ENCODE measurements at regions not wholly inside any gene's neighbourhood (a gene's known extent, or its start where the extent isn't known, plus 50 kb on each side); places are given as distances from the start of the nearest gene placed in this dataset.

DNA sequence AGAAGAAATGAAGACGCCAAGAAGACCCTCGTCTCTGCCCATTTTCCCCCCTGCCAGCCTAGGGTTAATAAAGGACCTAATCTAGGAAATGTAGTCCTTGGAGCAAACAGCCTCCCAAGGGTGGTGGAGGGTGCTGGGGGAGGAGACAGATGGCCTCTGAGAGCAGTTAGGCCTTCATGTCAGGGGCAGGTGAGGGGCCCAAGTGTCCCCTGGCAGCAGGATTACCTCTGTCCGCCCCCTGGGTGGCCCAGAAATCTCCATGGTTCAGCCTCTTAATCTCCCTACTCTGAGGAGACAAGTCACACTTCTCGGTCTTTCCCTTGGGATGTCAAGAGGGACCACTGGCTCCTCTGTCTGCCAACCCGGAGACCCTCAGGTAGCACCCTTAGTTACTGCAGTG, 365.4 kb upstream of the TNRC6C start:
- no peak for TF ChIP-seq EGR1 (IDR thresholded peaks at IDR 0.05)
- TF ChIP-seq TEAD4 (IDR thresholded peaks at IDR 0.05), result no peak
- no peak for TF ChIP-seq RAD21 (IDR thresholded peaks at IDR 0.05; ENCODE audit: low read depth)
- TF ChIP-seq EP300 (IDR thresholded peaks at IDR 0.05; ENCODE audit: borderline replicate concordance), result no peak
- no peak for TF ChIP-seq TAF1 (IDR thresholded peaks at IDR 0.05; ENCODE audit: low read depth)
- TF ChIP-seq CEBPB (IDR thresholded peaks at IDR 0.05), result no peak
- TF ChIP-seq, protein P1, sequence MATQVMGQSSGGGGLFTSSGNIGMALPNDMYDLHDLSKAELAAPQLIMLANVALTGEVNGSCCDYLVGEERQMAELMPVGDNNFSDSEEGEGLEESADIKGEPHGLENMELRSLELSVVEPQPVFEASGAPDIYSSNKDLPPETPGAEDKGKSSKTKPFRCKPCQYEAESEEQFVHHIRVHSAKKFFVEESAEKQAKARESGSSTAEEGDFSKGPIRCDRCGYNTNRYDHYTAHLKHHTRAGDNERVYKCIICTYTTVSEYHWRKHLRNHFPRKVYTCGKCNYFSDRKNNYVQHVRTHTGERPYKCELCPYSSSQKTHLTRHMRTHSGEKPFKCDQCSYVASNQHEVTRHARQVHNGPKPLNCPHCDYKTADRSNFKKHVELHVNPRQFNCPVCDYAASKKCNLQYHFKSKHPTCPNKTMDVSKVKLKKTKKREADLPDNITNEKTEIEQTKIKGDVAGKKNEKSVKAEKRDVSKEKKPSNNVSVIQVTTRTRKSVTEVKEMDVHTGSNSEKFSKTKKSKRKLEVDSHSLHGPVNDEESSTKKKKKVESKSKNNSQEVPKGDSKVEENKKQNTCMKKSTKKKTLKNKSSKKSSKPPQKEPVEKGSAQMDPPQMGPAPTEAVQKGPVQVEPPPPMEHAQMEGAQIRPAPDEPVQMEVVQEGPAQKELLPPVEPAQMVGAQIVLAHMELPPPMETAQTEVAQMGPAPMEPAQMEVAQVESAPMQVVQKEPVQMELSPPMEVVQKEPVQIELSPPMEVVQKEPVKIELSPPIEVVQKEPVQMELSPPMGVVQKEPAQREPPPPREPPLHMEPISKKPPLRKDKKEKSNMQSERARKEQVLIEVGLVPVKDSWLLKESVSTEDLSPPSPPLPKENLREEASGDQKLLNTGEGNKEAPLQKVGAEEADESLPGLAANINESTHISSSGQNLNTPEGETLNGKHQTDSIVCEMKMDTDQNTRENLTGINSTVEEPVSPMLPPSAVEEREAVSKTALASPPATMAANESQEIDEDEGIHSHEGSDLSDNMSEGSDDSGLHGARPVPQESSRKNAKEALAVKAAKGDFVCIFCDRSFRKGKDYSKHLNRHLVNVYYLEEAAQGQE (IDR thresholded peaks at IDR 0.05; ENCODE audit: low read depth), result no peak
- no peak for TF ChIP-seq YY1 (IDR thresholded peaks at IDR 0.05; ENCODE audit: low read depth)
- TF ChIP-seq FOXM1 (IDR thresholded peaks at IDR 0.05; ENCODE audit: borderline replicate concordance, low read depth), result no peak
- TF ChIP-seq NFIC (IDR thresholded peaks at IDR 0.05), result no peak
- no peak for TF ChIP-seq TCF12 (IDR thresholded peaks at IDR 0.05; ENCODE audit: low read depth)
- TF ChIP-seq, protein P2, sequence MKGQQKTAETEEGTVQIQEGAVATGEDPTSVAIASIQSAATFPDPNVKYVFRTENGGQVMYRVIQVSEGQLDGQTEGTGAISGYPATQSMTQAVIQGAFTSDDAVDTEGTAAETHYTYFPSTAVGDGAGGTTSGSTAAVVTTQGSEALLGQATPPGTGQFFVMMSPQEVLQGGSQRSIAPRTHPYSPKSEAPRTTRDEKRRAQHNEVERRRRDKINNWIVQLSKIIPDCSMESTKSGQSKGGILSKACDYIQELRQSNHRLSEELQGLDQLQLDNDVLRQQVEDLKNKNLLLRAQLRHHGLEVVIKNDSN (IDR thresholded peaks at IDR 0.05), result no peak
- TF ChIP-seq, protein P3, sequence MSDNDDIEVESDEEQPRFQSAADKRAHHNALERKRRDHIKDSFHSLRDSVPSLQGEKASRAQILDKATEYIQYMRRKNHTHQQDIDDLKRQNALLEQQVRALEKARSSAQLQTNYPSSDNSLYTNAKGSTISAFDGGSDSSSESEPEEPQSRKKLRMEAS (IDR thresholded peaks at IDR 0.05), result no peak

DNA sequence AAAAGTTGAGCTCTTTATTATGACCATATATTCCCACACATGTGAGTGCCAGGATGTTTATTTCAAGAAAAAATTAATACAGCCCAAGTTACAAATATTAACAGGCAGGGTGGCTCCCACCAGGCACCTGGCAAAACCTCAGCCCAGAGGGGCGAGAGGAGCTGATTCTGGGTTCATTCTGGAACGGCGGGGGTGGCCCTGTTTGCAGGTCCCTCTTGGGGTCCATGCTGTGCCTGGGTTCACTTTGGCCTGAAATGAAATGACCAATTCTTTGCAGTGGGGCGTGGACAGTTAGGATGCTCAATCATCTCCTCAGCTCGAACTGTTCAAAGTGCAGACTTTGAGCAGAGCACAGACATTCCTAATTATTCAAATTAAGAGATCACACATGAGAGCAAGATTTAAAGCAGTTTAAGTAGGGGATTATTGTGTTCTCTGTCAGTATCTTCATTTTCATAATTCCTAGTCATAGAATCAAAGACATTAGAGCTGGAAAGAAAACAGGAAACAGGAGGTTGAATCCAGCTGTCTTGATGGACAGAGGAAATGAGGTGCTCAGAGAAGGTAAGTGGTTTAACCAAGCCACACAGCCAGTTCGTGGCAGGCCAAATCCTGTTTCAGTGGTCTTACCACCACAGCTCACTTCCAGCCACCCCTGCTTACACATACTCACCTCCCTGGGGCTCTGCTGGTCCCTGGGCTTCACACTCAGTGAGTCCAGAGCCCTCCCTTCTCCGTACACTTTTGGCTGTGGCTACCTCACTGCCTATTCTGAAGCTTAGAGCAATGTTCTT, 363.9 kb upstream of the TNRC6C start:
- TF ChIP-seq TAF1 (IDR thresholded peaks at IDR 0.05; ENCODE audit: low read depth) (no peak), EP300 (IDR thresholded peaks at IDR 0.05; ENCODE audit: borderline replicate concordance) (no peak), EGR1 (IDR thresholded peaks at IDR 0.05) (no peak), CREB1 (IDR thresholded peaks at IDR 0.05; ENCODE audit: low read depth) (no peak), RAD21 (IDR thresholded peaks at IDR 0.05; ENCODE audit: low read depth) (no peak), CEBPB (IDR thresholded peaks at IDR 0.05) (no peak), TEAD4 (IDR thresholded peaks at IDR 0.05) (no peak), NFIC (IDR thresholded peaks at IDR 0.05) (no peak)
- TF ChIP-seq, protein P2 (IDR thresholded peaks at IDR 0.05), result no peak
- TF ChIP-seq, protein P1 (IDR thresholded peaks at IDR 0.05; ENCODE audit: low read depth), result no peak

DNA sequence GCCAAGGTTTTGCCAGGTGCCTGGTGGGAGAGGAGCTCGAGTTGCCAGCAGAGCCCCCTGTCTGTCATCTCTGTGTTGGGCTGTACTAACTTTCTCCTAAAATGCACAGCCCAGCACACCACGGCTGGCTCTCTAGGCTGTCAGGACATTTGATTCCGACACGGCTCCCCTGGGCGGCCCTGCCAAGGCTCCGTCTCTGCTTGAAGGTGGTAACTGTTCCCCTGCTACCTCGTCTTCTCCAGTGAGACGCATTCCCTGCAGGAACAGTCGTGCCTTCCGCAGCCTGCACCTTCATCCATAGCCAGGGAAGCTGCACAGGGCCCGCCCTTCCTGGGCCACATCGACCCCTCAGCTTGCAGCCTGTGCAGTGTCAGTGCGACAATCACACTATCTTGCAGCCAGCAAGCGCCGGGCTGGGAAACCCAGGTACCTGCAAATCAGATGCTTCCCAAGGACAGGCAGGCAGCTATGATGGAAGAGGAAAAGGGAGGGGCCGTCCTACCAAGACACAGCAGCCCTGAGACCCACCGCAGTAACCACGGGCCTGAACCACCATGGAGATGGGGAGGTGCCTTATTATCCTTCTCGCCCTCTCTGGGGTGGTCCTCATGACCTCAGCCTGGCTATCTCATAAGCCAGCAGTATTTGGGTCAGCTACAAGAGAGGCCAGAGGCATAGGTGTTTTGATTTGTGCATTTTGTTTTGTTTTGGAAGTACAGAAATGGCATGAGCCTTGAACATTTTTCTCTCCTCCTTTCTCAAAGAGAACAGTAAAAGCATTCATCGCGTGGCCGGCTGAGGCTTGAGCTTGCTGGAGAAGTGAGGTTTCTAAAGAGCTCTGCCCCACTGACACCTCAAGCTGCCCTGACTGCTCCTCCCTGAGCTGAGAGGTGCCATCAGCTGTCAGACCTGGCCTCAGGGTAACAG, 361.7 kb upstream of the TNRC6C start:
- TF ChIP-seq EGR1 (IDR thresholded peaks at IDR 0.05), result no peak
- TF ChIP-seq TAF1 (IDR thresholded peaks at IDR 0.05; ENCODE audit: low read depth), result no peak
- TF ChIP-seq, protein P3 (IDR thresholded peaks at IDR 0.05), result no peak
- no peak for TF ChIP-seq RAD21 (IDR thresholded peaks at IDR 0.05; ENCODE audit: low read depth)
- TF ChIP-seq ZBTB7A (IDR thresholded peaks at IDR 0.05; ENCODE audit: low read depth), result no peak
- TF ChIP-seq NFIC (IDR thresholded peaks at IDR 0.05), result no peak
- no peak for TF ChIP-seq EP300 (IDR thresholded peaks at IDR 0.05; ENCODE audit: borderline replicate concordance)
- TF ChIP-seq CEBPB (IDR thresholded peaks at IDR 0.05), result no peak
- no peak for TF ChIP-seq TCF12 (IDR thresholded peaks at IDR 0.05; ENCODE audit: low read depth)
- TF ChIP-seq, protein P1 (IDR thresholded peaks at IDR 0.05; ENCODE audit: low read depth), result no peak

All from Ishikawa (cell line).